Gastroesophageal sphincter (tissue), 3 donors: ENCODE measurements at regions not wholly inside any gene's neighbourhood (a gene's known extent, or its start where the extent isn't known, plus 50 kb on each side); places are given as distances from the start of the nearest gene placed in this dataset.

Experiments used
- POLR2A ChIP-seq, 2 donors: fragments of 450-650 bp; IDR thresholded peaks; one replicate each; pipeline ENCODE4 v1.6.1; 2017; ENCODE audit warnings: antibody characterized with exemption in 2 of 2, mild to moderate bottlenecking in 2 of 2, moderate library complexity in 1 of 2
- TF ChIP-seq, protein P1 (sequence below), 4 experiments: fragments of 200-600 bp in 2 of 4; fragments of 450-650 bp in 2 of 4; sonication (generic) in 1 of 4; IDR thresholded peaks; one replicate each; pipeline ENCODE4 v1.5.1; 2017 to 2019; ENCODE audit warnings: antibody characterized with exemption in 4 of 4, mild to moderate bottlenecking in 2 of 4, moderate library complexity in 2 of 4

DNA sequence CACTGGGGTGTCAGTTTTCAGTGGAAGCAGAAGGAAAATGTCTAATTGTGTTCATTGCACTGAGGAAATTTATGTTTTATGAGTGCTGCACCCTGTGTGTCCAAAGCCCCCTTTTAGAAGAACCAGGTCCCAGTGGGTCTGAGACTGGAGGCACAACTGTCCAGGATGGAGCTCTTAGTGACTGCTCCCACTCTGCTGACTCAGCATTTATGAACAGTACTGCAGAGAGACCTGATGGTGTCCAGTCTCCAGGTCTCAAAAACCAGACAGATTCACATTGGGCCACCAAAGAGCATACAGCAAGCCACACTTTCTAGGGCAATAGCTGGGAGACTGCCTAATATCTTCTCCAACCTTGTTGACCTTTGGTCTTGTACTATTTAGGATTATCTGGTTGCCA lies 321.9 kb downstream of the CBLN1 start:
- TF ChIP-seq, protein P1, sequence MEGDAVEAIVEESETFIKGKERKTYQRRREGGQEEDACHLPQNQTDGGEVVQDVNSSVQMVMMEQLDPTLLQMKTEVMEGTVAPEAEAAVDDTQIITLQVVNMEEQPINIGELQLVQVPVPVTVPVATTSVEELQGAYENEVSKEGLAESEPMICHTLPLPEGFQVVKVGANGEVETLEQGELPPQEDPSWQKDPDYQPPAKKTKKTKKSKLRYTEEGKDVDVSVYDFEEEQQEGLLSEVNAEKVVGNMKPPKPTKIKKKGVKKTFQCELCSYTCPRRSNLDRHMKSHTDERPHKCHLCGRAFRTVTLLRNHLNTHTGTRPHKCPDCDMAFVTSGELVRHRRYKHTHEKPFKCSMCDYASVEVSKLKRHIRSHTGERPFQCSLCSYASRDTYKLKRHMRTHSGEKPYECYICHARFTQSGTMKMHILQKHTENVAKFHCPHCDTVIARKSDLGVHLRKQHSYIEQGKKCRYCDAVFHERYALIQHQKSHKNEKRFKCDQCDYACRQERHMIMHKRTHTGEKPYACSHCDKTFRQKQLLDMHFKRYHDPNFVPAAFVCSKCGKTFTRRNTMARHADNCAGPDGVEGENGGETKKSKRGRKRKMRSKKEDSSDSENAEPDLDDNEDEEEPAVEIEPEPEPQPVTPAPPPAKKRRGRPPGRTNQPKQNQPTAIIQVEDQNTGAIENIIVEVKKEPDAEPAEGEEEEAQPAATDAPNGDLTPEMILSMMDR (IDR thresholded peaks at IDR 0.05): no peak
- no peak for TF ChIP-seq POLR2A (IDR thresholded peaks at IDR 0.05)
